MM.1S (cell line): ENCODE measurements at regions not wholly inside any gene's neighbourhood (a gene's known extent, or its start where the extent isn't known, plus 50 kb on each side); places are given as distances from the start of the nearest gene placed in this dataset.

Experiments used
- DNase-seq: peaks from one replicate; pipeline ENCODE4 v3.0.0-alpha.2; 2015
- H2AFZ ChIP-seq: fragments of 300-600 bp; sonication (generic); 2 replicates; pipeline ENCODE4 v1.6.0; 2016; ENCODE audit warnings: antibody characterized with exemption, low read length
- H3F3A ChIP-seq: fragments of 300-600 bp; sonication (generic); 2 replicates; pipeline ENCODE4 v1.6.1; 2016; ENCODE audit warnings: mild to moderate bottlenecking, antibody characterized with exemption, low read length, moderate library complexity, mixed read lengths; ENCODE audit not compliant: insufficient read depth
- H3K27ac ChIP-seq: fragments of 300-600 bp; sonication (generic); 2 replicates; pipeline ENCODE4 v1.5.1; 2016; ENCODE audit warnings: mild to moderate bottlenecking, low read length
- H3K27me3 ChIP-seq: fragments of 300-600 bp; sonication (generic); replicated peaks from 2 replicates; pipeline ENCODE4 v1.6.0; 2016; ENCODE audit warnings: low read length; ENCODE audit not compliant: insufficient read depth
- H3K36me3 ChIP-seq: fragments of 300-600 bp; sonication (generic); replicated peaks from 2 replicates; pipeline ENCODE4 v1.6.1; 2016; ENCODE audit warnings: mild to moderate bottlenecking, low read length, mixed read lengths; ENCODE audit not compliant: insufficient read depth
- H3K4me1 ChIP-seq: fragments of 300-600 bp; sonication (generic); 2 replicates; pipeline ENCODE4 v1.6.1; 2016; ENCODE audit warnings: low read length, mixed read lengths
- H3K4me2 ChIP-seq: fragments of 300-600 bp; sonication (generic); 2 replicates; pipeline ENCODE4 v1.6.0; 2016; ENCODE audit warnings: low read depth, low read length
- H3K4me3 ChIP-seq: fragments of 300-600 bp; sonication (generic); 2 replicates; pipeline ENCODE4 v1.5.1; 2016; ENCODE audit warnings: low read length, mixed read lengths
- H3K79me2 ChIP-seq: fragments of 300-600 bp; sonication (generic); 2 replicates; pipeline ENCODE4 v1.6.1; 2016; ENCODE audit warnings: mixed run types, low read length, mixed read lengths
- H3K9ac ChIP-seq: fragments of 300-600 bp; sonication (generic); 2 replicates; pipeline ENCODE4 v1.6.1; 2016; ENCODE audit warnings: low read length, mixed read lengths
- H3K9me2 ChIP-seq: fragments of 300-600 bp; sonication (generic); replicated peaks from 2 replicates; pipeline ENCODE4 v1.6.1; 2016; ENCODE audit warnings: mild to moderate bottlenecking, low read length, mixed read lengths; ENCODE audit not compliant: insufficient read depth
- H3K9me3 ChIP-seq: fragments of 300-600 bp; sonication (generic); replicated peaks from 2 replicates; pipeline ENCODE4 v1.6.1; 2016; ENCODE audit warnings: mild to moderate bottlenecking, low read length, mixed read lengths; ENCODE audit not compliant: insufficient read depth
- H4K20me1 ChIP-seq: fragments of 300-600 bp; sonication (generic); 2 replicates; pipeline ENCODE4 v1.6.1; 2016; ENCODE audit warnings: mild to moderate bottlenecking, low read length, moderate library complexity, mixed read lengths; ENCODE audit not compliant: insufficient read depth
- CTCF ChIP-seq: fragments of 300-600 bp; sonication (generic); IDR thresholded peaks from 2 replicates; pipeline ENCODE4 v1.5.1; 2016; ENCODE audit warnings: antibody characterized with exemption, low read length, mixed read lengths
- EZH2 ChIP-seq: fragments of 300-600 bp; sonication (generic); optimal IDR thresholded peaks from 2 replicates; pipeline ENCODE3; 2017; ENCODE audit warnings: low read depth, mild to moderate bottlenecking, antibody characterized with exemption, low read length, mixed read lengths
- EZH2phosphoT487 ChIP-seq: fragments of 300-600 bp; sonication (generic); IDR thresholded peaks from 2 replicates; pipeline ENCODE4 v1.6.1; 2018; ENCODE audit warnings: antibody characterized with exemption, low read length

GRCh38 chr1:96290801-96291200 is 430.8 kb upstream of the PTBP2 start:
- H4K20me1 ChIP-seq, result no peaks in the 10 kb centered on the region
- no peaks in the 10 kb centered on the region for H3K4me1 ChIP-seq
- no peak overlapping the region for H2AFZ ChIP-seq
- DNase-seq, result no peak
- H3F3A ChIP-seq, result no peaks in the 10 kb centered on the region
- no peak overlapping the region for H3K4me3 ChIP-seq
- no peaks in the 10 kb centered on the region for H3K36me3 ChIP-seq
- no peak overlapping the region for H3K9ac ChIP-seq
- TF ChIP-seq EZH2, result no peak
- no peak for TF ChIP-seq CTCF
- no peak for TF ChIP-seq EZH2phosphoT487
- no peaks in the 10 kb centered on the region for H3K27me3 ChIP-seq
- no peaks in the 10 kb centered on the region for H3K79me2 ChIP-seq
- H3K4me2 ChIP-seq, result no peak overlapping the region
- no peak overlapping the region for H3K27ac ChIP-seq
- no peaks in the 10 kb centered on the region for H3K9me3 ChIP-seq
- H3K9me2 ChIP-seq, result no peaks in the 10 kb centered on the region

GRCh38 chr1:96291468-96291867 is 430.1 kb upstream of the PTBP2 start:
- Histone ChIP-seq H3F3A (no peaks in the 10 kb centered on the region), H3K4me3 (no peak overlapping the region), H2AFZ (no peak overlapping the region), H4K20me1 (no peaks in the 10 kb centered on the region), H3K4me1 (no peaks in the 10 kb centered on the region), H3K4me2 (no peak overlapping the region), H3K27ac (no peak overlapping the region), H3K9me3 (no peaks in the 10 kb centered on the region), H3K36me3 (no peaks in the 10 kb centered on the region), H3K9ac (no peak overlapping the region), H3K27me3 (no peaks in the 10 kb centered on the region), H3K79me2 (no peaks in the 10 kb centered on the region), H3K9me2 (no peaks in the 10 kb centered on the region)
- TF ChIP-seq CTCF (no peak), EZH2phosphoT487 (no peak), EZH2 (no peak)
- DNase-seq, result no peak

GRCh38 chr1:96292141-96292540 is 429.4 kb upstream of the PTBP2 start:
- TF ChIP-seq EZH2phosphoT487, result no peak
- no peak for TF ChIP-seq EZH2
- no peak for TF ChIP-seq CTCF
- no peaks in the 10 kb centered on the region for H3K36me3 ChIP-seq
- no peak overlapping the region for H3K9ac ChIP-seq
- no peak for DNase-seq
- H3K4me1 ChIP-seq, result no peaks in the 10 kb centered on the region
- H3K4me3 ChIP-seq, result no peak overlapping the region
- H3K27ac ChIP-seq, result no peak overlapping the region
- no peaks in the 10 kb centered on the region for H3F3A ChIP-seq
- H3K9me3 ChIP-seq, result no peaks in the 10 kb centered on the region
- H3K4me2 ChIP-seq, result no peak overlapping the region
- no peaks in the 10 kb centered on the region for H3K9me2 ChIP-seq
- H3K79me2 ChIP-seq, result no peaks in the 10 kb centered on the region
- no peaks in the 10 kb centered on the region for H4K20me1 ChIP-seq
- no peak overlapping the region for H2AFZ ChIP-seq
- no peaks in the 10 kb centered on the region for H3K27me3 ChIP-seq
